ENCODE measurements at regions not wholly inside any gene's neighbourhood (a gene's known extent, or its start where the extent isn't known, plus 50 kb on each side); places are given as distances from the start of the nearest gene placed in this dataset.
A peak's percentile ranks its signal among the peaks of the same experiment; 100 is the strongest.

- no peak overlapping the region for H4K8ac ChIP-seq (ENCODE audit: low read depth, low read length)
- no peaks in the 10 kb centered on the region for H3K79me1 ChIP-seq (ENCODE audit: low read length)
- no peaks in the 10 kb centered on the region for H3K79me2 ChIP-seq (ENCODE audit: control insufficient read depth, insufficient read depth, low read length)
- H3K56ac ChIP-seq (ENCODE audit: low read length), result no peak overlapping the region
- no peak overlapping the region for H3K27ac ChIP-seq (ENCODE audit: low read depth, low read length)
- H2BK120ac ChIP-seq (ENCODE audit: low read depth, low read length), result no peak overlapping the region
- no peaks in the 10 kb centered on the region for H3K4me1 ChIP-seq (ENCODE audit: control insufficient read depth, low read depth, low read length)
- no peak for DNase-seq
- no peak overlapping the region for H3K9ac ChIP-seq (ENCODE audit: low read length)
- H2BK5ac ChIP-seq (ENCODE audit: low read length), result no peak overlapping the region
- no peak overlapping the region for H3K18ac ChIP-seq (ENCODE audit: low read length)
- H3K4ac ChIP-seq (ENCODE audit: low read depth, low read length), result no peak overlapping the region
- H3K36me3 ChIP-seq (ENCODE audit: control insufficient read depth, insufficient read depth, low read length), result no peaks in the 10 kb centered on the region
- H4K5ac ChIP-seq (ENCODE audit: low read length), result no peak overlapping the region
- no peak overlapping the region for H2BK15ac ChIP-seq (replicated peaks; ENCODE audit: low read depth)
- H3K4me3 ChIP-seq (ENCODE audit: low read length), result no peak overlapping the region
- no peak overlapping the region for H3K4me2 ChIP-seq (ENCODE audit: low read length)
- WGBS (ENCODE audit: extremely low coverage, insufficient coverage, low lambda C conversion rate), result no CpG with 5 or more reads among the region's 8 CpGs
- H3K27me3 ChIP-seq (ENCODE audit: insufficient read depth, low read length, poor library complexity), result no peaks in the 10 kb centered on the region
- no peak overlapping the region for H3K23ac ChIP-seq (ENCODE audit: low read length)
- no peak overlapping the region for H2AK5ac ChIP-seq (ENCODE audit: low read length)
Measured at GRCh38 chr6:169020821-169021220, 232.8 kb downstream of the THBS2 start.

GRCh38 chr6:169019727-169020491 lies 233.7 kb downstream of the THBS2 start:
- H3K27me3 ChIP-seq (ENCODE audit: insufficient read depth, low read length, poor library complexity), result no peaks in the 10 kb centered on the region
- peak; percentile 60 for DNase-seq

GRCh38 chr6:169019111-169019510 lies 234.5 kb downstream of the THBS2 start:
- H3K56ac ChIP-seq (ENCODE audit: low read length), result no peak overlapping the region
- no peak overlapping the region for H3K4ac ChIP-seq (ENCODE audit: low read depth, low read length)
- no peak overlapping the region for H2AK5ac ChIP-seq (ENCODE audit: low read length)
- H3K9ac ChIP-seq (ENCODE audit: low read length), result no peak overlapping the region
- H3K79me1 ChIP-seq (ENCODE audit: low read length), result no peaks in the 10 kb centered on the region
- no peak overlapping the region for H4K8ac ChIP-seq (ENCODE audit: low read depth, low read length)
- no peak overlapping the region for H2BK15ac ChIP-seq (replicated peaks; ENCODE audit: low read depth)
- H3K27me3 ChIP-seq (ENCODE audit: insufficient read depth, low read length, poor library complexity), result no peaks in the 10 kb centered on the region
- no peak overlapping the region for H2BK5ac ChIP-seq (ENCODE audit: low read length)
- no peak overlapping the region for H2BK120ac ChIP-seq (ENCODE audit: low read depth, low read length)
- H4K5ac ChIP-seq (ENCODE audit: low read length), result no peak overlapping the region
- DNase-seq, result no peak
- no CpG with 5 or more reads among the region's 3 CpGs for WGBS (ENCODE audit: extremely low coverage, insufficient coverage, low lambda C conversion rate)
- no peak overlapping the region for H3K23ac ChIP-seq (ENCODE audit: low read length)
- H3K4me1 ChIP-seq (ENCODE audit: control insufficient read depth, low read depth, low read length), result no peaks in the 10 kb centered on the region
- H3K4me3 ChIP-seq (ENCODE audit: low read length), result no peak overlapping the region
- H3K18ac ChIP-seq (ENCODE audit: low read length), result no peak overlapping the region
- no peaks in the 10 kb centered on the region for H3K36me3 ChIP-seq (ENCODE audit: control insufficient read depth, insufficient read depth, low read length)
- H3K79me2 ChIP-seq (ENCODE audit: control insufficient read depth, insufficient read depth, low read length), result no peaks in the 10 kb centered on the region
- H3K4me2 ChIP-seq (ENCODE audit: low read length), result no peak overlapping the region
- no peak overlapping the region for H3K27ac ChIP-seq (ENCODE audit: low read depth, low read length)

More at GRCh38 chr6:169019727-169020491, 233.7 kb downstream of the THBS2 start:
- no peak overlapping the region for H3K18ac ChIP-seq (ENCODE audit: low read length)
- no peak overlapping the region for H3K4me3 ChIP-seq (ENCODE audit: low read length)
- H3K23ac ChIP-seq (ENCODE audit: low read length), result no peak overlapping the region
- H3K4me2 ChIP-seq (ENCODE audit: low read length), result no peak overlapping the region
- H3K79me2 ChIP-seq (ENCODE audit: control insufficient read depth, insufficient read depth, low read length), result no peaks in the 10 kb centered on the region
- WGBS (ENCODE audit: extremely low coverage, insufficient coverage, low lambda C conversion rate), result no CpG with 5 or more reads among the region's 9 CpGs
- no peak overlapping the region for H2BK120ac ChIP-seq (ENCODE audit: low read depth, low read length)
- H3K4ac ChIP-seq (ENCODE audit: low read depth, low read length), result no peak overlapping the region
- H3K36me3 ChIP-seq (ENCODE audit: control insufficient read depth, insufficient read depth, low read length), result no peaks in the 10 kb centered on the region
- H3K4me1 ChIP-seq (ENCODE audit: control insufficient read depth, low read depth, low read length), result no peaks in the 10 kb centered on the region
- no peak overlapping the region for H3K56ac ChIP-seq (ENCODE audit: low read length)
- no peak overlapping the region for H2BK5ac ChIP-seq (ENCODE audit: low read length)
- H3K27ac ChIP-seq (ENCODE audit: low read depth, low read length), result no peak overlapping the region
- no peak overlapping the region for H4K5ac ChIP-seq (ENCODE audit: low read length)
- no peak overlapping the region for H2AK5ac ChIP-seq (ENCODE audit: low read length)
- no peak overlapping the region for H3K9ac ChIP-seq (ENCODE audit: low read length)
- no peak overlapping the region for H4K8ac ChIP-seq (ENCODE audit: low read depth, low read length)
- no peaks in the 10 kb centered on the region for H3K79me1 ChIP-seq (ENCODE audit: low read length)
- no peak overlapping the region for H2BK15ac ChIP-seq (replicated peaks; ENCODE audit: low read depth)

GRCh38 chr6:169016758-169017157 lies 236.9 kb downstream of the THBS2 start:
- Histone ChIP-seq H3K4me1 (ENCODE audit: control insufficient read depth, low read depth, low read length) (no peaks in the 10 kb centered on the region), H2BK5ac (ENCODE audit: low read length) (no peak overlapping the region), H3K27me3 (ENCODE audit: insufficient read depth, low read length, poor library complexity) (no peaks in the 10 kb centered on the region), H2AK5ac (ENCODE audit: low read length) (no peak overlapping the region), H3K4ac (ENCODE audit: low read depth, low read length) (no peak overlapping the region), H3K18ac (ENCODE audit: low read length) (no peak overlapping the region), H2BK15ac (replicated peaks; ENCODE audit: low read depth) (no peak overlapping the region), H3K36me3 (ENCODE audit: control insufficient read depth, insufficient read depth, low read length) (no peaks in the 10 kb centered on the region), H3K79me1 (ENCODE audit: low read length) (no peaks in the 10 kb centered on the region), H3K4me3 (ENCODE audit: low read length) (no peak overlapping the region), H3K79me2 (ENCODE audit: control insufficient read depth, insufficient read depth, low read length) (no peaks in the 10 kb centered on the region), H3K4me2 (ENCODE audit: low read length) (no peak overlapping the region), H3K27ac (ENCODE audit: low read depth, low read length) (no peak overlapping the region), H2BK120ac (ENCODE audit: low read depth, low read length) (no peak overlapping the region), H3K56ac (ENCODE audit: low read length) (no peak overlapping the region), H3K23ac (ENCODE audit: low read length) (no peak overlapping the region), H4K5ac (ENCODE audit: low read length) (no peak overlapping the region), H4K8ac (ENCODE audit: low read depth, low read length) (no peak overlapping the region), H3K9ac (ENCODE audit: low read length) (no peak overlapping the region)
- DNase-seq, result no peak

- WGBS (ENCODE audit: extremely low coverage, insufficient coverage, low lambda C conversion rate), result no CpG with 5 or more reads among the region's 5 CpGs
- Histone ChIP-seq H4K8ac (ENCODE audit: low read depth, low read length) (no peak overlapping the region), H3K36me3 (ENCODE audit: control insufficient read depth, insufficient read depth, low read length) (no peaks in the 10 kb centered on the region), H2BK120ac (ENCODE audit: low read depth, low read length) (no peak overlapping the region), H3K4ac (ENCODE audit: low read depth, low read length) (no peak overlapping the region), H3K18ac (ENCODE audit: low read length) (no peak overlapping the region), H3K56ac (ENCODE audit: low read length) (no peak overlapping the region), H3K4me3 (ENCODE audit: low read length) (no peak overlapping the region), H3K9ac (ENCODE audit: low read length) (no peak overlapping the region), H3K79me1 (ENCODE audit: low read length) (no peaks in the 10 kb centered on the region), H3K79me2 (ENCODE audit: control insufficient read depth, insufficient read depth, low read length) (no peaks in the 10 kb centered on the region), H3K4me2 (ENCODE audit: low read length) (no peak overlapping the region), H2AK5ac (ENCODE audit: low read length) (no peak overlapping the region), H4K5ac (ENCODE audit: low read length) (no peak overlapping the region), H3K27me3 (ENCODE audit: insufficient read depth, low read length, poor library complexity) (no peaks in the 10 kb centered on the region), H3K4me1 (ENCODE audit: control insufficient read depth, low read depth, low read length) (no peaks in the 10 kb centered on the region), H3K23ac (ENCODE audit: low read length) (no peak overlapping the region), H2BK15ac (replicated peaks; ENCODE audit: low read depth) (no peak overlapping the region), H3K27ac (ENCODE audit: low read depth, low read length) (no peak overlapping the region), H2BK5ac (ENCODE audit: low read length) (no peak overlapping the region)
- DNase-seq, result no peak
Measured at GRCh38 chr6:169014211-169015197, 239.1 kb downstream of the THBS2 start.
